GM13976 (cell line): ENCODE measurements at regions not wholly inside any gene's neighbourhood (a gene's known extent, or its start where the extent isn't known, plus 50 kb on each side); places are given as distances from the start of the nearest gene placed in this dataset.

Experiments used
- DNase-seq: peaks from one replicate; pipeline ENCODE4 v3.0.0; 2012; ENCODE audit warnings: low spot score
- in situ Hi-C: fragments of 300-500 bp; cut with MboI; formaldehyde crosslinking; loops from one replicate; pipeline ENCODE4 v1.12.0; 2022; ENCODE audit warnings: low sequenced_read_pairs, mixed read lengths, inconsistent platforms; ENCODE audit not compliant: unreplicated experiment
- TF ChIP-seq, protein P1 (sequence below): IDR thresholded peaks from 2 replicates; pipeline ENCODE4 v1.5.1; 2012; ENCODE audit warnings: borderline replicate concordance, mild to moderate bottlenecking; ENCODE audit not compliant: insufficient read depth; ENCODE audit errors: extremely low read depth, missing control alignments, control extremely low read depth

DNA sequence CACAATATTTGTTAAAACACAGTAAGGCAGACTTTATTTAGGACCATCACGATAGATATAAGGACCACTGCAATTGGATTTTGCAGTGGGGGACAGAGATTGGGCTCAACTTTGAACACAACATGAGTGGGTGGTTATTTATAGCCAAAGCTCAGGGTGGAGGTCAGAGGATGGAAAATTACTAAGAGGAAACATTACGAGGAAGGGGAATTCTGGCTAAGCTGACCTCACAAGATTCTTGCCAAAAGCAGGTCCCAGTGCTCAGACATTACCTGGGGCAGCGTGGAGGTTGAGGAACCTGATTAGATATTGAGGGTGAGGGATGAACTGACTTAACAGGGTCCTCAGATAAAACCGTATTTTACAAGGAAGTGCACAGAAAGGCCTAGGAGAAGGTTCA lies 88.9 kb upstream of the NBEA start:
- DNase-seq: no peak
- TF ChIP-seq, protein P1, sequence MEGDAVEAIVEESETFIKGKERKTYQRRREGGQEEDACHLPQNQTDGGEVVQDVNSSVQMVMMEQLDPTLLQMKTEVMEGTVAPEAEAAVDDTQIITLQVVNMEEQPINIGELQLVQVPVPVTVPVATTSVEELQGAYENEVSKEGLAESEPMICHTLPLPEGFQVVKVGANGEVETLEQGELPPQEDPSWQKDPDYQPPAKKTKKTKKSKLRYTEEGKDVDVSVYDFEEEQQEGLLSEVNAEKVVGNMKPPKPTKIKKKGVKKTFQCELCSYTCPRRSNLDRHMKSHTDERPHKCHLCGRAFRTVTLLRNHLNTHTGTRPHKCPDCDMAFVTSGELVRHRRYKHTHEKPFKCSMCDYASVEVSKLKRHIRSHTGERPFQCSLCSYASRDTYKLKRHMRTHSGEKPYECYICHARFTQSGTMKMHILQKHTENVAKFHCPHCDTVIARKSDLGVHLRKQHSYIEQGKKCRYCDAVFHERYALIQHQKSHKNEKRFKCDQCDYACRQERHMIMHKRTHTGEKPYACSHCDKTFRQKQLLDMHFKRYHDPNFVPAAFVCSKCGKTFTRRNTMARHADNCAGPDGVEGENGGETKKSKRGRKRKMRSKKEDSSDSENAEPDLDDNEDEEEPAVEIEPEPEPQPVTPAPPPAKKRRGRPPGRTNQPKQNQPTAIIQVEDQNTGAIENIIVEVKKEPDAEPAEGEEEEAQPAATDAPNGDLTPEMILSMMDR: no peak
- in situ Hi-C loops: no loop called here

DNA sequence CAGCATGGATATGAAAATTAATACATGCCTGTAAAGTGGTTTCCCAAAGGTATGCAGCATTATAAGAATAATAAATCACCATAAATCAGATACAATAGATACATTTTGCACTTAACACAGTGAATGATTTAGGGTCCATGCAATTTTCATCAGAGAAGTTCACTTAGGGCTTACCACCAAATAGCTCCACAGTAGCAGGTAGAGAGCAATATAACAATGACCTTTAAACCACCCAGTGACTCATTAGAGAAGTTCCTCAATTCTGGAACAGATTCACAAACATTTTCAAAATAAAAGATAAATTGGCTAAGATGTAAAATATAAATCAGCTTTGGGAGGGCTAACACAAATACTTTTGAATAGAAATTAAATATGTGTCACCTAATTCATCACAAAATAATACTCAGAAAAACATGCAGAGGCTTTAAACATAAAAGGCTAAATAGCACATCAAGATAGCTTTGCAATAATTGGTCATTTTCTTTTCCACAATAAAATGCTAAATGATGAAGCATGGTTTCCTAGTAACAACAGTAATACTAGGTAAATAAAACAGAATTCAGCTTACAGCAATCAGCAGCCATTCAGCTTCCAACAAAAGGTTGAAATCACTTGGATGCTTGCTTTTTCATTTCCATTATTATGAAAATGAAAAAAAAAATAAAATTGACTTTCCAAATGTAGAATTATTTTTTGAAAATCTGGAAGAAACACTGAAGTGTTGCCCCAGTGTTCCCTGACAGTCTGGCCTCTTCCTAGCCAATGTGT lies 84.3 kb upstream of the NBEA start:
- no peak for DNase-seq
- TF ChIP-seq, protein P1: no peak
- in situ Hi-C loops: no loop called here

DNA sequence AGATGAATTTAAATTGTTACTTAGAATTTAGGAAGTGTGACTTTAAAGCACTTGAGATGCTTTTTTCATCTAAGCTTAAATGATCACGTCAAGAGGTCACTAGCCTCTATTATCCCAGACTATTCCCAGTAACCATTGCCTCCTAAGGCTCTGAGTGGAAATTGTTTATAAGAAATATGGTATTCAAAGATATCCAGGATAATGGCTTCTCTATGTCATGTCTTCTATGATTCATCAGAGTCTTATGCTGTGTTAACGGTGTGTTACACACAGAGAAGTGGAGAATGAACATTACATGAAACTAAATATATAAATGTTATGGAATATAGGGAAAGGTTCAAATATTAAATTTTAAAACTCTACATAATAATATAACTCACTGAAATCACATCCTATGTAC lies 79.8 kb upstream of the NBEA start:
- TF ChIP-seq, protein P1: no peak
- in situ Hi-C loops: no loop called here
- DNase-seq: no peak

DNA sequence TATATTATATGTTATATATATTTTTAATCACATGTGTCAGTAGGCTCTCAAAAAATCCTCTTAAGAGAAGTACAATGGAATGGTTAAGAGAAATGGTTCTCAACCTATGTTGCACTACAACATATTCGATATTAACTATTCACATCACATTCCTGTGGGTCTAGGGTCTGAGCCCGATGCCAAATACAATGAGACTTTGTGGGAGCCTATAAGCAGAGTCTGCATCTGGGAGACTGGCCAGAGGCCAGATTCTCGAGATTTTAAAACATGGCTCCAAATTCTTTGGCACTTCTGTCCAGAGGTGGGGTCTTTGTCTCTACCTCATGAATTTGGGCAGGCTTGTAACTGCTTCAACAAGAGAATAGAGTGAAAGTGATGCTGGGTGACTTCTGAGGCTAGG lies 79.4 kb upstream of the NBEA start:
- TF ChIP-seq, protein P1: no peak
- in situ Hi-C loops: no loop called here
- DNase-seq: no peak

DNA sequence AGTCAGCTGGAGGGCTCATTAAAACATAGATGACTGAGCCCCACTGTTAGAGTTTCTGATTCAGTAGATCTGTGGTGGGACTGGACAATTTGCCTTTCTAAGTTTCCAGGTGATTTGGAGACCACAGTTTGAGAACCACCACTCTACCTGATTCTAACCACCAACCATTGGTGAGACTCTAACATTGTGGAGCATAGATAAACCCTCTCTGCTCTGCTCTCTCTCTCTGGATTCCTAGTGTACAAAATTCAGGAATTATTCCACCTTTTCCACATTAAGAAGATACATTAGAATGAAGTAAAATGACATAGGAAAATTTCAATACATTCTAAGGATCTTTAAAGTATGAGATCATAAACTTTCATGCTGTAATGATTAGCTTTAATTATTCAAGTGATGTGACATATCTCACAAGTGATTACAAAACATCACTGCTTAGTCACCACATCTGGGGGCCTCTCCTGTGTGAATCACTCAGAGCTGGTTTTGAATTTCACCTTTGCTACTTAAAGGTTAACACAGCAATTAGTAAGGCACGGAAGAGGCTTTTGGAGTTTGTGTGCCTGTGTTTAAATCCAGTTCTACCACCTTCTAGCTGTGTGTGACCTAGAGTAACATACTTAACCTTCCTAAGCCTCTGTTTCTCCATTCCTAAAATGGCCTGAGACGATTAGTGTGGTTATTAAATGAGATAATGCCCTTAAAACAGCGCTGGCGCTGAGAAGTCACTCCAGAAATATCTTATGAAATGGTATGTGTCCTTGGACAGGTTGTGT lies 78.5 kb upstream of the NBEA start:
- DNase-seq: no peak
- in situ Hi-C loops: no loop called here
- TF ChIP-seq, protein P1: no peak

DNA sequence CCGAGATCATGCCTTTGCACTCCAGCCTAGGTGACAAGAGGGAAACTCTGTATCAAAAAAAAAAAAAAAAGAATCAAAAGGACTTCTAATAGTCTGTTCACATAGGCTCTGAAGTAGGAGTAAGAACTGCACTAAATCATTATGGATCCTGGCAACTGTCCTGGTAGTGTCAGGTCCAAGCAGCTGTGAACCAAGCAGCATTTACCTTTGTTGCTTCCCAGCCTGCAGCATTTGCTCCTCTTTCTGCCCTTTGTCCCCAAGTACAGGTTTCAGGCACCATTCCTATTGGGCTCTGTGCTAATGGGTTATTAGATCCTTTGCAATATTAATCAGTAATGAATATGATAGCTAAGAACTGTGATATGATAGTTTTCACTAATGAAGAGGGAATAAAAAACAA lies 77.4 kb upstream of the NBEA start:
- in situ Hi-C loops: no loop called here
- TF ChIP-seq, protein P1: no peak
- no peak for DNase-seq
